HCEC 1CT (cell line): ENCODE measurements at regions not wholly inside any gene's neighbourhood (a gene's known extent, or its start where the extent isn't known, plus 50 kb on each side); places are given as distances from the start of the nearest gene placed in this dataset.
"Not testable (repeated sequence)": the region's sequence is repeated elsewhere in the genome, so short reads cannot be mapped to it uniquely, and the experiment has no call there.

ENCODE experiments used
- DNase-seq: peaks from one replicate; pipeline ENCODE4 v3.0.0-alpha.2; 2017

DNA sequence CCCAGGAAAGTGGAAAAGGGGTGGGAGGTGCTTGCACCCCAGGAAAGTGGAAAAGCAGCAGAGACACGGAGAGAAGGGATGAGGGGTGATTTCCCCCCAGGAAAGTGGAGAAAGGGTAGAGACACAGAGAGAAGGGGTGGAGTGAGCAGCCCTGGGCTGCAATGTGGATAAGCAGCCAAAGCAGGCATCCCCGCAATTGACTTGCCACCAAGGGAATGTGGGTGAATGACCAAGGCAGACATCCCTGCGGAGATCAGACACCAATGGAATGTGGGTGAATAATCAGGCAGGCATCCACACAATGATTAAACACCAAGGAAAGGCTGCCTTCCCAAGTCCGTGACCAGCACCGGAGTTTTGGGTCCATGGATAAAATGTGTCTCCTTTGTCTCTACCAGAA, 68.5 kb upstream of the SLC4A7 start:
- peak; percentile 83 for DNase-seq

DNA sequence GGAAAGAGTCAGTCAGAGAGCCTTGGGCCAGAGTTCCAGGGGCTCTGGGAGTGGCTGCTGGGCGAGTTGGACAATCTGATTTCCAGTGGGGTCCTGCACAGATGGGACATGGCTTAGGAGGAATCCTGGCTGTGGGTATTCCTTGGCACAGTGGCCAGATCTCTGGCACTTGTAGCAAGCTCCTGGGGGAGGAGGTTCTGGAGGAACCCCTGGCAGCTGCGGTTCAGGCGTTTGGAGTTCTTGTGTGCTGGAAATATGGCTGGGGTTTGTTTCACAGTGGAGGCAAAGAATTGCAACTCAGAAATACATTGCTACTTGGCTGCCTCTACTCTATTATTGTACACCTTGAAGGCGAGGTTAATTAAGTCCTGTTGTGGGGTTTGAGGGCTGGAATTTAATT, 67.2 kb upstream of the SLC4A7 start:
- DNase-seq, result not testable (repeated sequence)

- peak; percentile 41 for DNase-seq
These were observed 60.9 kb upstream of the SLC4A7 start for GRCh38 chr3:27545061-27545460.

DNA sequence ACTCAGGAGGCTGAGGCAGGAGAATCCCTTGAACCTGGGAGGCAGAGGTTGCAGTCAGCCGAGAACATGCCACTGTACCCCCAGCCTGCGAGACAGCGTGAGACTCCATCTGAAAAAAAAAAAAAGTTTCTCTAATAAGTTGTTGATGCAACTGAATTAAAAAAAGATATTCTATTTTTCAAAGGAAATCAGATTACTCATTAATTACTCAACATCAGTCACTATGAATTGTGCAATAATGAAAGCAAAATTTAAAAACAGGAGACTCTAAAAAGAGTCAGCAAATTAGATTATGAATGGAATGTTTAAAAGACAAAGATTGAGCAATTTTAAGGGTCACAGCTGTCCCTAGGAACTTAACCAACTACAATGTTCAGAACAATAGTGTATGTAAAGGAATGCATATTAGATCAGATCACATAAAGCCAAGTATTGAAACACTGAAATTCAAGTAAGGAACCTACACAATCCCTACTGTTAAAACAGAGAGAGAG, 60.2 kb upstream of the SLC4A7 start:
- peak; percentile 97 for DNase-seq

DNA sequence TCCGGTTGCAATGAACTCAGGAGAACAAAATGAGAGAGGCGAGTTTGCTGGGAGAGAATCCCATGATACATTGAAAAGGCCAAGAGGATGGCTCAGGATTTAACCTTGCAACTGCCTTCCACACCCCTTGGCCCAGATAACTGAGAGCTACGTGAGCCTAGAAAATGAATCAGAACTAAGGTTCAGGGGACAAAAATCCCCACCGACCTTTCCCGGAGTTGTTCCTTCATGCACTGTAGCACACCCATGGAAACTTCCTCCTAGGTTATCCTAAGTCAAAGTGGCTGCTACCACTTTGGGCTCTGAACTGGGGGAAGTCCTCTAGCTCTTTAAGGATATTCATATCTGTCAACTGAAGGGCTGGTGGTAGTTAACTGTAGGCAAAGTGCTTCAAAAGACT, 58.3 kb upstream of the SLC4A7 start:
- no peak for DNase-seq

DNA sequence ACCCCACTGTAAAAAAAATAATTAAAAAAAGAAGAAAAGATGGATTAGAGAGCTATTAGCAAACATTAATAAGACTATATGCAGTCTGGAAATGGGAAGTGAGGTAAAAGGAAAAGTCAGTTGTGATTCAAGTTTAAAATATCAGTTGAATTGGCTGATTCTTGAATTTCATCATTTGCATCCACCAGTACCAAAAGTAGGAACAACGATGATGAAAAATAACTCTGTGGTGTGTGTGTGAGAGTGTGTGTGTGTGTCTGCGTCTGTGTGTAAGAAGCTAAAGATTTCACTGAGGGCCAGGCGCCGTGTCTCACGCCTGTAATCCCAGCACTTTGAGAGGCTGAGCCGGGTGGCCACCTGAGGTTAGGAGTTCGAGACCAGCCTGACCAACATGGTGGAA, 56.0 kb upstream of the SLC4A7 start:
- DNase-seq, result no peak

- DNase-seq, result no peak
These were observed 52.3 kb upstream of the SLC4A7 start for GRCh38 chr3:27536491-27536890.

DNA sequence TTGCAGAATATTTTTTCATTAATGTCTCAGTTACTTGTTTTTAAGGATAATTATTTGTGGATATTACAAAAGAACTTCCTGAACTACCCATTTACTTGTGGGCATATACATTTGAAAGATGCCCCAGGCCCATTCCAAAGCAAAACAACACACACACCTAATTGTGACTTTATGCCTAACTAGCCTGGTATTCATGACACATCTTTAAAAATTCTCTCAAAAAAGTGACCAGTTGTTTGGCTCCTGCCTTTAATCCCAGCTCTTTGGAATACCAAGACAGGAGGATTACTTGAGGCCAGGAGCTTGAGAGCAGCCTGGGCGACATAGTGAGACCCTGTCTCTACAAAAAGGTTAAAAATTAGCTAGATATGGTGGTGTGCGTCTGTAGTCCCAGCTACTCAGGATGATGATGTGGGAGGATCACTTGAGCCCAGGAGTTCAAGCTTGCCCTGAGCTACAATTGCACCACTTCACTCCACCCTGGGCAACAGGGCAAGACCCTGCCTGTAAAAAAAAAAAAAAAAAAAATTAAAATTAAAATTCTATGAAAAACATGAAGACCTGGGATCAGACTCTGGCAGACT, 51.7 kb upstream of the SLC4A7 start:
- DNase-seq, result peak; percentile 75

GRCh38 chr3:27533718-27534573, 49.8 kb upstream of the SLC4A7 start:
- peak; percentile 99 for DNase-seq
